ENCODE measurements at regions not wholly inside any gene's neighbourhood (a gene's known extent, or its start where the extent isn't known, plus 50 kb on each side); places are given as distances from the start of the nearest gene placed in this dataset.
A peak's percentile ranks its signal among the peaks of the same experiment; 100 is the strongest.

DNA sequence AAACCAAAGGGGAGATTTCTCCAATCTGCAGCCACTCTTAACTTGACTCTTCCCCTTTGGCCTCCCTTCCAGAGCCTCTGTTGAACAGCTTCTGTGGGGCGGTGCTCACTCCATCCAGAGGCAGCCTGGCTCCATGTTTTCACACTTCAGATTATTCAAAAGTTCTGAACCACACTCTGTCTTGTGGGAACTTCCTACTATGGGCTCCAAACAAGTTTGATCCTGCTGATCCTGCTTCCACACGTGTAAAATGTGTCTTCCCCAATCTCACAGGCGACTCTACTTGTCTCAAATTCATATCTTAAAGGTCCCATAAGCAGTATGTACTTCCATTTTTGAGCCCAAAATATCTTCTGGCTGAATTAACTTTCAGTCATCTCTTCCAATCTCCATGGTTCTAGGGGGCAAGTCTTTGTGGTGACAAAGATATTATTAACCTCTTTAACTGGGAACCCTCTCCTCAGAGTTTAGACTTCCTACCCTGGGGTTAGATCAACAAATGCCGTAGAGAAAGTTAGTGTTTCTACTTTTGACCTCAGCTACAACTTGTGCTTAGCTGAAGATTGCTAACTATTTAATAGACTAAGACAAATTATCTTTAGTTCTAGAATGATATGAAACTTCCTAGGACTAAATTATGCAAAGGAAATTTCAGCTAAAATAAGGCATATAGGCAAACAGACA is 176.3 kb upstream of the BCL6 start:
- Mint-ChIP-seq H3K27ac (peak overlapping the region in 2 of 6 donors; percentile 5 to 56), H3K9me3 (peaks cover 0 to 18% (median 6%) of the 10 kb centered on the region in 7 donors), H3K4me3 (peak overlapping the region in 2 of 8 donors; percentile 30 to 52), H3K4me1 (peaks cover 28 to 39% (median 32%) of the 10 kb centered on the region in 3 donors), H3K36me3 (no peaks in the 10 kb centered on the region), H3K27me3 (no peaks in the 10 kb centered on the region)
- ATAC-seq (ENCODE audit: low read depth in 2 of 2) (no peak), DNase-seq (no peak)

DNA sequence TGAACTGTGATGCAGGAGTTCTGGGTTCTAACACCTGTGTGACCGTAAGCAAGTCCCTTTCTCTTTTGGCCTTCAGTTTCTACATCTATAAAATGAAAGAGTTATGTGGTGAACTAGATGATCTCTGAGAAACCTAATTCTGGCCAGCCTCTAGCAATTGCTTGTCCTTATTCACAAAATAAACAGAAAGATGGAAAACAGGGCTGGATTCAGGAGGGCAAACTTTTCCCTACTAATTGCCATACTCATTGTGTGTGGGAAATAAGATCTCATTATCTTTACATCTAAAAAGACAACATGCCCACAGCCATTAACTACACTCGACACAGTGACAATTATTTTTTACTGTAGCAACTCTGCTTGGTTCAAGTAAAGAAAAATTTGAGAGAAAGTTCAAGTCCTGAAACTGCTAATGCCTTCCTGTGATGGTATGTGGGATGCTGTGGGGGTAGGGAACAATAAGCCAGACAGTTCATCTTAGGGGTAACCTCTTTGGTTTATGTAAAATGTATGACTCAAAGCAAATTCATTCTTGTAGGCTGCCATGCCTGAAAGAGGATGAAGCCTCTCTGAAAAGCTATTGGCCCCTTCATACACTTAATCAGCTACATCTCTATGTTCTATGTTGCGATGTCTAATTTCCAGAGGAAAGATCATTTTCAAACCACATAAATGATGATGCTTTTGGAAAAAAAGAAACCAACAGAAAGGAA is 177.6 kb upstream of the BCL6 start:
- H3K4me3 Mint-ChIP-seq, result no peak overlapping the region
- peaks cover 32 to 45% (median 34%) of the 10 kb centered on the region in 3 donors for H3K4me1 Mint-ChIP-seq

GRCh38 chr3:187924651-187925050 is 179.4 kb upstream of the BCL6 start:
- peaks cover 0 to 18% (median 6%) of the 10 kb centered on the region in 7 donors for H3K9me3 Mint-ChIP-seq
- H3K4me1 Mint-ChIP-seq, result peaks cover 16 to 29% (median 19%) of the 10 kb centered on the region in 3 donors
- no peaks in the 10 kb centered on the region for H3K36me3 Mint-ChIP-seq
- ATAC-seq (ENCODE audit: low read depth in 2 of 2), result no peak
- no peaks in the 10 kb centered on the region for H3K27me3 Mint-ChIP-seq
- DNase-seq, result no peak
- H3K27ac Mint-ChIP-seq, result no peak overlapping the region
- no peak overlapping the region for H3K4me3 Mint-ChIP-seq

More for the DNA sequence above, 177.6 kb upstream of the BCL6 start:
- H3K27ac Mint-ChIP-seq, result no peak overlapping the region
- ATAC-seq (ENCODE audit: low read depth in 2 of 2), result no peak
- DNase-seq, result no peak
- H3K9me3 Mint-ChIP-seq, result peaks cover 0 to 18% (median 6%) of the 10 kb centered on the region in 7 donors
- H3K27me3 Mint-ChIP-seq, result no peaks in the 10 kb centered on the region
- H3K36me3 Mint-ChIP-seq, result no peaks in the 10 kb centered on the region

GRCh38 chr3:187925326-187925725 is 180.1 kb upstream of the BCL6 start:
- DNase-seq (no peak), ATAC-seq (ENCODE audit: low read depth in 2 of 2) (no peak)
- Mint-ChIP-seq H3K4me3 (no peak overlapping the region), H3K4me1 (peaks cover 10 to 23% (median 16%) of the 10 kb centered on the region in 3 donors), H3K36me3 (no peaks in the 10 kb centered on the region), H3K27me3 (no peaks in the 10 kb centered on the region), H3K27ac (no peak overlapping the region), H3K9me3 (peaks cover 0 to 18% (median 6%) of the 10 kb centered on the region in 7 donors)

DNA sequence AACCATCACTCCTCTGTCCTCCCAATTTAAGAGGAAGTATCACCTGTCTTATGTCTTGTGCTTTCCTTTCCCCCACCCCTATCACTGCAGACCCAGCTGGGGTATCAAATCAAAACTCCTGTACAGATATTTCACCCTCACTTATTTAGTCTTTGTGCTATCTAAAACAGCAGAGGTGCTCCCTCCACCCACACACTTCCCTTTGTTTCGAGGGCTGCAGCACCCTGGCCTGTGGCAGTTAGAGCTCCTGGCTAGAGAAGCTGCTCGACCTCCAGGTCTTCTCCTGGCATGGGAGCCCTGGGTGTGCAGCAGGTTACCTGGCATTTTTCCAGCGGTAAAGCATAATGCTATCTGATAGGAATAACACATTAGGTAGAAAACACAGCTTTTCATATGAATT is 181.4 kb upstream of the BCL6 start:
- H3K4me3 Mint-ChIP-seq, result no peak overlapping the region
- peaks cover 0 to 18% (median 6%) of the 10 kb centered on the region in 7 donors for H3K9me3 Mint-ChIP-seq
- no peak for DNase-seq
- peak overlapping the region in 1 of 6 donors; percentile 27 for H3K27ac Mint-ChIP-seq
- peaks cover 8 to 10% (median 10%) of the 10 kb centered on the region in 3 donors for H3K4me1 Mint-ChIP-seq
- no peaks in the 10 kb centered on the region for H3K36me3 Mint-ChIP-seq
- peak in 1 of 2 donors; percentile 14 for ATAC-seq (ENCODE audit: low read depth in 2 of 2)
- H3K27me3 Mint-ChIP-seq, result peaks cover 2 to 7% (median 4%) of the 10 kb centered on the region in 3 donors

DNA sequence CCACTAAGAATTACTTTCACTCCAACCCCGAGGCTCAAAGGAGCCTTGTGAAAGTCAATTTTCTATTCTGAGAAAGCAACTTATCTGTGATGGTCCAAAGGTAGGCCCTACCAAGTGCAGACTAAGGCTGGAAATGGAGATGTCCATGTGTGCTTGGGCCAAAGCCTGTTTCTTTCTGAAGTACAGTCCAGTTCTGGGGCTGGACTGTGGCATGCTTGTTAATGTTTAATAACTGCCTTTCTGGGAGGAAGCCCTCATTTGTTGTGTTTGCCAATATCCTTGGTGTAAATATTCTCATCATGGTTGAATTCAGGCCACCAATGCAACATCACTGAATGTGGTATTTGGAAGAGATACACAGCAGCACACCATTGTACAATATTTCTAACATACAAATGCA is 182.3 kb upstream of the BCL6 start:
- H3K36me3 Mint-ChIP-seq, result no peaks in the 10 kb centered on the region
- H3K4me1 Mint-ChIP-seq, result peaks cover 7 to 10% (median 10%) of the 10 kb centered on the region in 3 donors
- ATAC-seq (ENCODE audit: low read depth in 2 of 2) (no peak), DNase-seq (no peak)
- no peak overlapping the region for H3K4me3 Mint-ChIP-seq
- peaks cover 0 to 18% (median 6%) of the 10 kb centered on the region in 7 donors for H3K9me3 Mint-ChIP-seq
- H3K27ac Mint-ChIP-seq, result no peak overlapping the region
- peaks cover 4 to 10% (median 8%) of the 10 kb centered on the region in 3 donors for H3K27me3 Mint-ChIP-seq

- H3K9me3 Mint-ChIP-seq, result peaks cover 0 to 14% (median 5%) of the 10 kb centered on the region in 7 donors
- peaks cover 4 to 15% (median 8%) of the 10 kb centered on the region in 3 donors for H3K27me3 Mint-ChIP-seq
- H3K4me1 Mint-ChIP-seq, result peaks cover 7 to 10% (median 10%) of the 10 kb centered on the region in 3 donors
- DNase-seq (no peak), ATAC-seq (ENCODE audit: low read depth in 2 of 2) (no peak)
- H3K27ac Mint-ChIP-seq, result no peak overlapping the region
- no peak overlapping the region for H3K4me3 Mint-ChIP-seq
- no peaks in the 10 kb centered on the region for H3K36me3 Mint-ChIP-seq
Observed at GRCh38 chr3:187929112-187929816, 184.0 kb upstream of the BCL6 start.

DNA sequence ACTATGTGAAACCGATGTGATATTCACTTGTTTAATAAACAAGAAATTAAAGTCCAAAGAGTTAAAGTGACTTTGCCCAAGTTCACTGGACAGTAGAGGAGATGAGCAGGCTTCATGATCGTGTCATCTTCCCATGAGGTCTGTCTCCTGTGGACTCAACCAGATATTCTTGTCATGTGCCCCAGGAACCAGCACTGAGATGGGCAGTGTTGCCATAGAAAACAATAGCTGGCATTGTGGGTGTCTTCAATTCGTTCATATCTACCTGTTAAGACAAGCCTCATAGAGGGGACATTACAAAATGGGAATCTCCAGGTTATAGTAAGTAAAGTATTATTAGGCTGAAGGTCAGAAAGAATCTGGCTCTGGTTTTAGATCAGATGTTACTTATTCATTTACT is 184.8 kb upstream of the BCL6 start:
- Mint-ChIP-seq H3K27ac (no peak overlapping the region), H3K4me3 (no peak overlapping the region), H3K4me1 (peaks cover 9 to 12% (median 11%) of the 10 kb centered on the region in 3 donors), H3K36me3 (no peaks in the 10 kb centered on the region), H3K9me3 (peaks cover 0 to 7% (median 0%) of the 10 kb centered on the region in 7 donors), H3K27me3 (peaks cover 4 to 15% (median 8%) of the 10 kb centered on the region in 3 donors)
- no peak for DNase-seq
- ATAC-seq (ENCODE audit: low read depth in 2 of 2), result no peak

GRCh38 chr3:187931101-187931500 is 185.8 kb upstream of the BCL6 start:
- Mint-ChIP-seq H3K9me3 (no peaks in the 10 kb centered on the region), H3K27ac (peak overlapping the region in 1 of 6 donors; percentile 12), H3K4me1 (peaks cover 20 to 22% (median 22%) of the 10 kb centered on the region in 3 donors), H3K27me3 (peaks cover 4 to 15% (median 8%) of the 10 kb centered on the region in 3 donors), H3K36me3 (no peaks in the 10 kb centered on the region), H3K4me3 (no peak overlapping the region)
- ATAC-seq (ENCODE audit: low read depth in 2 of 2) (no peak), DNase-seq (no peak)

DNA sequence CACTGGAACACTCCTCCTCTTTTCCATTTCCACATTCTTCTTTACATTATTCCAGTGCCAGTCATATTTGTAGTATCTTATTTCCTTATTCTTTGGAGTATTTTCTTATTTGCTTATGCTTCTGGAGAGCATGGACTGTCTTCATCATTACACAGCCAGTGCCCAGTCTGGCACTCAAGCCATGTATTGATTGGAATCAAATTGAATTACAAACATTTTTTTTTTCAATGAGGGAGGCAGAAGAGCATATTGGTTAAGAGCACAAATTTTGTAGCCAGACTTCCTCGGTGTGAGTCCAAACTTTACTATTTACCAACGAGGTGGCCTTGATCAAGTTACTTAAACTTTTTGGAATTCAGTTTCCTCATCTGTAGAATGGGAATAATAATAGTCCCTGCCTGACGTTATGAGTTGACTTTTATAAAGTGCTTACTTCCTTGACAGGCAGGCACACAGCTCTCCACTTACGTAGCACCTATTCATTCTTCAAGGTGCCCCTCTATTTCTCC is 186.6 kb upstream of the BCL6 start:
- no peaks in the 10 kb centered on the region for H3K9me3 Mint-ChIP-seq

DNA sequence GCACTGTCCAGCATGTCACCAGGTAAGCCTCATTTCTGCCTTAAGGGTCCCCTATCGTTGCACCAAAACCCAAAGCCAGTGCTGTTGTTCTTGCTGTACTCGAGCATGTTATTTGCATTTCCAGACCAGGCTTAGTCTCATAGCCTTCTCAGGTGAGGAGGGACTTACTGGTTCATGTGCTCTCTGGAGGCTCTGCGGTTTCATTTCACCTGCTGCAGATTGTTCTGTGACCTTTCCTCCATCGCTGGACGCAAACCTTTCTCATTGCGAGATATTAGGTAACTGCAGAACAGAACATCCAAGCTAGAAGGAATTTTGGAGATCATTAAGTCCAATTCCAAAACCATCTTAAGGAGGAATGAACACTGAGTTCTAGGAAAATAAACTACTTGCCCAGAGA is 187.3 kb upstream of the BCL6 start:
- peaks cover 4 to 15% (median 8%) of the 10 kb centered on the region in 3 donors for H3K27me3 Mint-ChIP-seq
- peaks cover 19 to 25% (median 22%) of the 10 kb centered on the region in 3 donors for H3K4me1 Mint-ChIP-seq
- ATAC-seq (ENCODE audit: low read depth in 2 of 2), result no peak

More for the DNA sequence above, 186.6 kb upstream of the BCL6 start:
- ATAC-seq (ENCODE audit: low read depth in 2 of 2), result no peak
- no peak overlapping the region for H3K4me3 Mint-ChIP-seq
- H3K27ac Mint-ChIP-seq, result no peak overlapping the region
- H3K36me3 Mint-ChIP-seq, result no peaks in the 10 kb centered on the region
- peaks cover 19 to 22% (median 20%) of the 10 kb centered on the region in 3 donors for H3K4me1 Mint-ChIP-seq
- peaks cover 4 to 15% (median 8%) of the 10 kb centered on the region in 3 donors for H3K27me3 Mint-ChIP-seq
- DNase-seq, result no peak

GRCh38 chr3:187935623-187936156 is 190.4 kb upstream of the BCL6 start:
- peak; percentile 74 for DNase-seq
- peak; percentile 98 to 99 for ATAC-seq (ENCODE audit: low read depth in 2 of 2)
- H3K9me3 Mint-ChIP-seq, result peaks cover 0 to 2% (median 0%) of the 10 kb centered on the region in 7 donors
- H3K27ac Mint-ChIP-seq, result peak overlapping the region in 4 of 6 donors; percentile 42 to 91 (median 62)
- peaks cover 4 to 19% (median 8%) of the 10 kb centered on the region in 3 donors for H3K27me3 Mint-ChIP-seq
- H3K36me3 Mint-ChIP-seq, result no peaks in the 10 kb centered on the region
- peak overlapping the region in 7 of 8 donors; percentile 52 to 89 (median 73) for H3K4me3 Mint-ChIP-seq
- peaks cover 19 to 25% (median 22%) of the 10 kb centered on the region in 3 donors for H3K4me1 Mint-ChIP-seq

More for the DNA sequence above, 187.3 kb upstream of the BCL6 start:
- DNase-seq, result no peak
- H3K4me3 Mint-ChIP-seq, result no peak overlapping the region
- H3K27ac Mint-ChIP-seq, result peak overlapping the region in 1 of 6 donors; percentile 39
- no peaks in the 10 kb centered on the region for H3K36me3 Mint-ChIP-seq
- H3K9me3 Mint-ChIP-seq, result no peaks in the 10 kb centered on the region

GRCh38 chr3:187936676-187937075 is 191.4 kb upstream of the BCL6 start:
- Mint-ChIP-seq H3K4me3 (peak overlapping the region in 1 of 8 donors; percentile 74), H3K27me3 (peaks cover 2 to 12% (median 4%) of the 10 kb centered on the region in 3 donors), H3K36me3 (no peaks in the 10 kb centered on the region), H3K27ac (peak overlapping the region in 2 of 6 donors; percentile 39 to 57), H3K9me3 (peaks cover 0 to 2% (median 0%) of the 10 kb centered on the region in 7 donors), H3K4me1 (peaks cover 19 to 25% (median 22%) of the 10 kb centered on the region in 3 donors)
- ATAC-seq (ENCODE audit: low read depth in 2 of 2) (no peak), DNase-seq (no peak)
